A549 (cell line): ENCODE measurements at regions not wholly inside any gene's neighbourhood (a gene's known extent, or its start where the extent isn't known, plus 50 kb on each side); places are given as distances from the start of the nearest gene placed in this dataset.

ENCODE experiments used
- ATAC-seq, 2 experiments: fragments of 200-7000 bp in 1 of 2; fragments of >200 bp in 1 of 2; cut with Nextera tagmentation in 1 of 2; cut with Tn5 transposase in 1 of 2; 3 replicates each; pipeline versions ENCODE4 v1.8.0 to v1.9.1; 2018 to 2020; ENCODE audit warnings: mild to moderate bottlenecking in 1 of 2, moderate library complexity in 1 of 2
- CTCF ChIA-PET: fragments of 300-600 bp; sonication (Branson Sonifier 250); formaldehyde crosslinking; extraction: SDS; loops from one replicate; lab custom pipeline; 2021; ENCODE audit warnings: antibody characterized with exemption, inconsistent platforms; lab: Yijun Ruan, JAX
- POLR2A ChIA-PET: fragments of 350-600 bp; formaldehyde crosslinking; extraction: SDS; loops from one replicate; lab custom pipeline; 2021; ENCODE audit warnings: antibody characterized with exemption, inconsistent platforms; lab: Yijun Ruan, JAX
- DNase-seq, 2 experiments: peaks; one replicate each; pipeline versions ENCODE4 v3.0.0 to v3.0.0-alpha.2; 2011 to 2016; ENCODE audit warnings: low read depth in 1 of 2, low spot score in 1 of 2
- FAIRE-seq: peaks from 2 replicates; lab custom pipeline; 2011; peaks lifted over from hg19 to GRCh38; lab: Jason Lieb, UNC
- H3K27ac ChIP-seq, 2 experiments: fragments of >200 bp; sonication (Bioruptor Twin); formaldehyde crosslinking; 3 replicates each; pipeline ENCODE4 v1.5.1; 2016 to 2017
- H3K4me1 ChIP-seq: fragments of >200 bp; sonication (Bioruptor Twin); formaldehyde crosslinking; 3 replicates; pipeline ENCODE4 v1.6.1; 2016
- H3K4me2 ChIP-seq: fragments of >200 bp; sonication (Bioruptor Twin); formaldehyde crosslinking; 3 replicates; pipeline ENCODE4 v1.6.1; 2016
- H3K4me3 ChIP-seq: fragments of >200 bp; sonication (Bioruptor Twin); formaldehyde crosslinking; 3 replicates; pipeline ENCODE4 v1.5.1; 2016
- H3K9me3 ChIP-seq: fragments of >200 bp; sonication (Bioruptor Twin); formaldehyde crosslinking; 3 replicates; pipeline ENCODE4 v1.6.1; 2016
- BHLHE40 ChIP-seq: IDR thresholded peaks from 2 replicates; pipeline ENCODE4 v1.6.1; 2012; ENCODE audit warnings: low read depth, low read length, inconsistent platforms
- CBX2 ChIP-seq: fragments of 200-600 bp; sonication (generic); IDR thresholded peaks from 2 replicates; pipeline ENCODE4 v1.6.1; 2016; ENCODE audit warnings: low read depth, mild to moderate bottlenecking, borderline replicate concordance
- CBX8 ChIP-seq: fragments of 200-600 bp; sonication (generic); IDR thresholded peaks from 2 replicates; pipeline ENCODE4 v1.6.1; 2016
- CEBPB ChIP-seq, 2 experiments: fragments of >200 bp in 1 of 2; sonication (Bioruptor Twin) in 1 of 2; formaldehyde crosslinking in 1 of 2; IDR thresholded peaks; 2 replicates each; pipeline ENCODE4 v1.6.1; 2012 to 2016
- CTCF ChIP-seq: fragments of >200 bp; sonication (Bioruptor Twin); formaldehyde crosslinking; IDR thresholded peaks from 3 replicates; pipeline ENCODE4 v1.5.1; 2016
- EHMT2 ChIP-seq: fragments of 200-600 bp; sonication (generic); IDR thresholded peaks from 2 replicates; pipeline ENCODE4 v1.6.1; 2016; ENCODE audit warnings: antibody characterized with exemption, low read depth, mild to moderate bottlenecking, moderate library complexity
- ELK1 ChIP-seq: fragments of 150-350 bp; IDR thresholded peaks from 2 replicates; pipeline ENCODE4 v1.6.1; 2014; ENCODE audit warnings: low read depth, mild to moderate bottlenecking, low read length
- ESRRA ChIP-seq: fragments of 150-350 bp; IDR thresholded peaks from 2 replicates; pipeline ENCODE4 v1.6.1; 2014; ENCODE audit warnings: mild to moderate bottlenecking, low read length, borderline replicate concordance
- FOSL2 ChIP-seq, 2 experiments: fragments of 450-650 bp in 1 of 2; fragments of >200 bp in 1 of 2; sonication (Bioruptor Twin) in 1 of 2; formaldehyde crosslinking; IDR thresholded peaks; 2 replicates each; pipeline versions ENCODE4 v1.5.0 to v1.6.1; 2016 to 2020; ENCODE audit warnings: mild to moderate bottlenecking in 1 of 2, moderate library complexity in 1 of 2
- GATA3 ChIP-seq: IDR thresholded peaks from 2 replicates; pipeline ENCODE4 v1.6.1; 2012; ENCODE audit warnings: borderline replicate concordance
- HDAC2 ChIP-seq: fragments of 200-600 bp; sonication (generic); IDR thresholded peaks from 2 replicates; pipeline ENCODE4 v1.6.1; 2016
- HOXB13 ChIP-seq: fragments of 250-450 bp; sonication (Bioruptor Pico); IDR thresholded peaks from 2 replicates; pipeline ENCODE4 v1.5.0; 2020; ENCODE audit warnings: low read depth, mild to moderate bottlenecking, moderate library complexity
- JUN ChIP-seq, 2 experiments: fragments of >200 bp; sonication (Bioruptor Twin); formaldehyde crosslinking; IDR thresholded peaks; 2 replicates in 1 of 2; 3 replicates in 1 of 2; pipeline ENCODE4 v1.6.1; 2016 to 2017
- JUNB ChIP-seq: fragments of >200 bp; sonication (Bioruptor Twin); formaldehyde crosslinking; IDR thresholded peaks from 2 replicates; pipeline ENCODE4 v1.6.1; 2016
- KDM1A ChIP-seq: fragments of 200-600 bp; sonication (generic); IDR thresholded peaks from 2 replicates; pipeline ENCODE4 v1.6.1; 2016; ENCODE audit warnings: low read depth, mild to moderate bottlenecking
- KDM5A ChIP-seq: fragments of 200-600 bp; sonication (generic); IDR thresholded peaks from 2 replicates; pipeline ENCODE4 v1.6.1; 2016; ENCODE audit warnings: antibody characterized with exemption, mild to moderate bottlenecking
- MAFK ChIP-seq: fragments of 450-650 bp; IDR thresholded peaks from 2 replicates; pipeline ENCODE4 v1.6.1; 2014; ENCODE audit not compliant: partially characterized antibody
- NFE2L2 ChIP-seq: fragments of 150-350 bp; conservative IDR thresholded peaks from 2 replicates; pipeline ENCODE4 v1.6.1; 2014; ENCODE audit warnings: low read length
- NPAS2 ChIP-seq: fragments of 250-450 bp; sonication (Bioruptor Pico); IDR thresholded peaks from 2 replicates; pipeline ENCODE4 v1.8.0; 2022; ENCODE audit warnings: mild to moderate bottlenecking, moderate library complexity, borderline replicate concordance
- RAD21 ChIP-seq, 2 experiments: fragments of >200 bp in 1 of 2; sonication (Bioruptor Twin) in 1 of 2; formaldehyde crosslinking in 1 of 2; IDR thresholded peaks in 1 of 2; conservative IDR thresholded peaks in 1 of 2; 2 replicates in 1 of 2; 3 replicates in 1 of 2; pipeline ENCODE4 v1.6.1; 2012 to 2018; ENCODE audit warnings: inconsistent platforms in 1 of 2
- SREBF2 ChIP-seq: fragments of 450-650 bp; IDR thresholded peaks from 2 replicates; pipeline ENCODE4 v1.6.1; 2014; ENCODE audit warnings: mild to moderate bottlenecking, moderate library complexity
- TP53 ChIP-seq: fragments of 250-450 bp; sonication (Bioruptor Pico); IDR thresholded peaks from 2 replicates; pipeline ENCODE4 v1.5.0; 2021; ENCODE audit warnings: mild to moderate bottlenecking, moderate library complexity
- ZNF302 ChIP-seq: fragments of 250-450 bp; sonication (Bioruptor Pico); IDR thresholded peaks from 2 replicates; pipeline ENCODE4 v1.9.0; 2021; ENCODE audit warnings: inconsistent platforms, mild to moderate bottlenecking, moderate library complexity
- WGBS: methylation state at CpG from one replicate; pipeline ENCODE4 v1.1.6; 2017; ENCODE audit errors: missing lambda C conversion rate; 5-methylcytosine and 5-hydroxymethylcytosine counted together
- TF ChIP-seq, protein P1 (sequence below): fragments of >200 bp; sonication (Bioruptor Twin); formaldehyde crosslinking; IDR thresholded peaks from 2 replicates; pipeline ENCODE4 v1.6.1; 2016
- TF ChIP-seq, protein P2 (sequence below): IDR thresholded peaks from 2 replicates; pipeline ENCODE4 v1.6.1; 2012

DNA sequence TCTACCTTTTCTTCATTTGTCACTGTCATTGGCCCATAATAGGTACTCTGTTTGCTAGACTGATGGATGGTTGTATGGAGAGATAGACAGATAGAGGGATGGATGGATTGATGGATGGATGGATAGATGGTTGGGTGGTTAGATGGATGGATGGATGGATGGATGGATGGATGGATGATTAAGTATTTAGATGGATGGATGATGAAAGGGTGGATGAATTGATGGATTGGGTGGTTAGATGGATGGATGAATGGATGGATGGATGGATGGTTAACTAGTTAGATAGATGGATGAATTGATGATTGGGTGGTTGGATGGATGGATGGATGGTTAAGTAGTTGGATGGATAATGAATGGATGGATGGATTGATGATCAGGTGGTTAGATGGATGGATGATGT lies 334.7 kb upstream of the AUTS2 start:
- no peak overlapping the region for H3K27ac ChIP-seq
- FAIRE-seq (no peak), ATAC-seq (no peak), DNase-seq (no peak)
- TF ChIP-seq MAFK (no peak), JUNB (no peak), BHLHE40 (no peak), TP53 (no peak), CEBPB (IDR thresholded peaks at IDR 0.05) (no peak)
- TF ChIP-seq, protein P1, sequence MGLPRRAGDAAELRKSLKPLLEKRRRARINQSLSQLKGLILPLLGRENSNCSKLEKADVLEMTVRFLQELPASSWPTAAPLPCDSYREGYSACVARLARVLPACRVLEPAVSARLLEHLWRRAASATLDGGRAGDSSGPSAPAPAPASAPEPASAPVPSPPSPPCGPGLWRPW = no peak
- ChIA-PET POLR2A (no interaction called here), CTCF (no interaction called here)
- no peak overlapping the region for H3K4me3 ChIP-seq
- no peaks in the 10 kb centered on the region for H3K9me3 ChIP-seq
- no peak overlapping the region for H3K4me2 ChIP-seq
- H3K4me1 ChIP-seq = no peaks in the 10 kb centered on the region

DNA sequence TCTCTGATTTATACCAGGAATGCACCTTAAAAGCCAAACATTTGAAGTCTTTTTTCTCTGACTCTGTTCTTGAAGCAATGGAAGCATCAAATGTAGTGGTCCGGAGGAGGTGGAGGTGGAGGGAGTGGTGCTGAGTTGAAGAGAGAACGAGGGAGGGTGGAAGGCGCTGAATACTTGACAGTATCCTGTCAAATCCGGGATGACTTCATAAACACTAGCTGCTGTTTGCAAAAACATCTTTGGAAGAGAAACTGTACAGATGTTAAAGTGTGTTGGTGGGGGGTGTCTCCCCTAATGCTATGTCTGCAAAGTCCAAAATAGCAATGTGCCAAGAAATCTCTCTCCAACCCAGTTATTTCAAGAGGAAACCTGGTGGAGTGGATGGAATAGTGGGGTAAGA lies 328.5 kb upstream of the AUTS2 start:
- WGBS = 56% methylated on average over 4 of the region's 4 CpGs
- DNase-seq (no peak), ATAC-seq (no peak), FAIRE-seq (no peak)
- H3K4me3 ChIP-seq = no peak overlapping the region
- ChIA-PET CTCF (no interaction called here), POLR2A (no interaction called here)
- H3K9me3 ChIP-seq = no peaks in the 10 kb centered on the region
- H3K27ac ChIP-seq = no peak overlapping the region
- H3K4me2 ChIP-seq = no peak overlapping the region
- no peaks in the 10 kb centered on the region for H3K4me1 ChIP-seq
- no peak for TF ChIP-seq HDAC2
- no peak for TF ChIP-seq RAD21 (conservative IDR thresholded peaks at IDR 0.05 in 1 of 2, IDR thresholded peaks at IDR 0.05 in 1 of 2)
- no peak for TF ChIP-seq KDM5A
- TF ChIP-seq KDM1A = no peak

DNA sequence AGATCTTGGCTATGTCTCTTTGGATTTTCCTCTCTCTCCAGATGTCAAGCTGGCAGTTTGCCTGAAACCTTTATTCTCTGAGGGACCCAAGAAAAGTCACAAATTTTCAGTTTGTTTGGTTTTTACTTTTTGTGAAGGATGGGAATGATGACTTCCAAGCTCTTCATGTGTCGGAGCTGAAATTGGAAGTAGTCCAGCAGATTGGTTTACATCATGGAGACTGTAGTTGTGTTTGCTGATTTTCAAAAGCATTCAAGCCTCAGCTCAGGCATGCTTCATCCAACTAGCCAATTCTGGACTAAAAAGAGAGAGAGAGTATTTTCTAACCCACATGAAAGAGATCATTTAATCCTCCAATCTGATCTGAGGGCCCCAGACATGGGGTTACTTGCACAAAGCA lies 326.2 kb upstream of the AUTS2 start:
- POLR2A ChIA-PET = interaction anchor here (0.6 kb wide), 1 partner anchor 34 kb away, joined by 3 read pairs; no protein-coding TSS in a partner anchor
- Histone ChIP-seq H3K27ac (no peak overlapping the region), H3K4me3 (no peak overlapping the region), H3K9me3 (no peaks in the 10 kb centered on the region), H3K4me2 (no peak overlapping the region), H3K4me1 (no peaks in the 10 kb centered on the region)
- CTCF ChIA-PET = no interaction called here
- ATAC-seq = no peak
- no peak for TF ChIP-seq JUN (IDR thresholded peaks at IDR 0.05)
- TF ChIP-seq EHMT2 = no peak
- TF ChIP-seq KDM1A = no peak
- TF ChIP-seq GATA3 = no peak
- TF ChIP-seq TP53 = no peak
- TF ChIP-seq ESRRA = no peak
- no peak for TF ChIP-seq NPAS2 (CRISPR knock-in tag)
- TF ChIP-seq ELK1 = no peak
- no peak for TF ChIP-seq CBX2
- no peak for TF ChIP-seq NFE2L2
- no peak for TF ChIP-seq HOXB13 (CRISPR knock-in tag)
- TF ChIP-seq, protein P2, sequence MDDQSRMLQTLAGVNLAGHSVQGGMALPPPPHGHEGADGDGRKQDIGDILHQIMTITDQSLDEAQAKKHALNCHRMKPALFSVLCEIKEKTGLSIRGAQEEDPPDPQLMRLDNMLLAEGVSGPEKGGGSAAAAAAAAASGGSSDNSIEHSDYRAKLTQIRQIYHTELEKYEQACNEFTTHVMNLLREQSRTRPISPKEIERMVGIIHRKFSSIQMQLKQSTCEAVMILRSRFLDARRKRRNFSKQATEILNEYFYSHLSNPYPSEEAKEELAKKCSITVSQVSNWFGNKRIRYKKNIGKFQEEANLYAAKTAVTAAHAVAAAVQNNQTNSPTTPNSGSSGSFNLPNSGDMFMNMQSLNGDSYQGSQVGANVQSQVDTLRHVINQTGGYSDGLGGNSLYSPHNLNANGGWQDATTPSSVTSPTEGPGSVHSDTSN = no peak
- 57% methylated on average over 1 of the region's 1 CpG for WGBS
- DNase-seq = no peak
- FAIRE-seq = no peak

- Histone ChIP-seq H3K4me3 (no peak overlapping the region), H3K27ac (no peak overlapping the region), H3K4me2 (no peak overlapping the region), H3K9me3 (no peaks in the 10 kb centered on the region), H3K4me1 (no peaks in the 10 kb centered on the region)
- POLR2A ChIA-PET = no interaction called here
- ATAC-seq = no peak
- FAIRE-seq = no peak
- CTCF ChIA-PET = no interaction called here
- no peak for DNase-seq
- TF ChIP-seq CBX8 = no peak
- TF ChIP-seq KDM5A = no peak
- no peak for TF ChIP-seq ZNF302 (CRISPR knock-in tag)
- TF ChIP-seq CTCF = no peak
- TF ChIP-seq SREBF2 = no peak
- TF ChIP-seq NFE2L2 = no peak
- no peak for TF ChIP-seq RAD21 (conservative IDR thresholded peaks at IDR 0.05 in 1 of 2, IDR thresholded peaks at IDR 0.05 in 1 of 2)
- TF ChIP-seq FOSL2 (IDR thresholded peaks at IDR 0.05) = no peak
- no peak for TF ChIP-seq FOSL2 (CRISPR knock-in tag; IDR thresholded peaks at IDR 0.05)
- 54% methylated on average over 3 of the region's 3 CpGs for WGBS
Measured at GRCh38 chr7:69276011-69276729, 322.1 kb upstream of the AUTS2 start.
